DMS153 (cell line): ENCODE measurements at regions not wholly inside any gene's neighbourhood (a gene's known extent, or its start where the extent isn't known, plus 50 kb on each side); places are given as distances from the start of the nearest gene placed in this dataset.

Experiments used
- DNase-seq: peaks from one replicate; lab custom pipeline; 2025; lab: John Stamatoyannopoulos, UW

- DNase-seq: no peak
Measured at GRCh38 chr12:88994971-88995370, 357.3 kb downstream of the DUSP6 start.

GRCh38 chr12:88994537-88994936 is 357.8 kb downstream of the DUSP6 start:
- DNase-seq: no peak

GRCh38 chr12:88993651-88994050 is 358.6 kb downstream of the DUSP6 start:
- DNase-seq: peak; percentile 25

GRCh38 chr12:88986056-88986455 is 366.2 kb downstream of the DUSP6 start:
- DNase-seq: no peak

GRCh38 chr12:88985631-88986030 is 366.7 kb downstream of the DUSP6 start:
- no peak for DNase-seq

GRCh38 chr12:88985011-88985410 is 367.3 kb downstream of the DUSP6 start:
- no peak for DNase-seq

- no peak for DNase-seq
Measured at GRCh38 chr12:88982694-88983093, 369.6 kb downstream of the DUSP6 start.

GRCh38 chr12:88977115-88977514 is 375.2 kb downstream of the DUSP6 start:
- DNase-seq: no peak

- DNase-seq: no peak
Measured at GRCh38 chr12:88973998-88974397, 378.3 kb downstream of the DUSP6 start.

GRCh38 chr12:88970740-88971139 is 381.6 kb downstream of the DUSP6 start:
- DNase-seq: no peak

- DNase-seq: no peak
Measured at GRCh38 chr12:88969127-88969526, 383.2 kb downstream of the DUSP6 start.

- peak; percentile 18 for DNase-seq
Measured at GRCh38 chr12:88960213-88960878, 380.1 kb upstream of the KITLG start.

GRCh38 chr12:88958946-88959345 is 378.7 kb upstream of the KITLG start:
- peak; percentile 96 for DNase-seq

GRCh38 chr12:88958153-88958552 is 377.9 kb upstream of the KITLG start:
- DNase-seq: peak; percentile 78

- DNase-seq: no peak
Measured at GRCh38 chr12:88957358-88957757, 377.1 kb upstream of the KITLG start.

GRCh38 chr12:88955531-88955930 is 375.3 kb upstream of the KITLG start:
- no peak for DNase-seq

GRCh38 chr12:88953029-88953586 is 372.8 kb upstream of the KITLG start:
- no peak for DNase-seq

- DNase-seq: peak; percentile 26
Measured at GRCh38 chr12:88952562-88952942, 372.3 kb upstream of the KITLG start.

GRCh38 chr12:88951860-88952561 is 371.7 kb upstream of the KITLG start:
- no peak for DNase-seq

GRCh38 chr12:88951177-88951576 is 370.9 kb upstream of the KITLG start:
- DNase-seq: no peak

- peak; percentile 37 for DNase-seq
Measured at GRCh38 chr12:88947486-88948043, 367.3 kb upstream of the KITLG start.

GRCh38 chr12:88946372-88946997 is 366.2 kb upstream of the KITLG start:
- DNase-seq: no peak
